Middle frontal gyrus (tissue), 1 donor: ENCODE measurements at regions not wholly inside any gene's neighbourhood (a gene's known extent, or its start where the extent isn't known, plus 50 kb on each side); places are given as distances from the start of the nearest gene placed in this dataset.
"Not testable (repeated sequence)": the region's sequence is repeated elsewhere in the genome, so short reads cannot be mapped to it uniquely, and the experiment has no call there.

Experiments
- DNase-seq: peaks from one replicate; pipeline ENCODE4 v3.0.0-alpha.2; 2015; ENCODE audit warnings: low spot score; ENCODE audit errors: extremely low spot score

DNA sequence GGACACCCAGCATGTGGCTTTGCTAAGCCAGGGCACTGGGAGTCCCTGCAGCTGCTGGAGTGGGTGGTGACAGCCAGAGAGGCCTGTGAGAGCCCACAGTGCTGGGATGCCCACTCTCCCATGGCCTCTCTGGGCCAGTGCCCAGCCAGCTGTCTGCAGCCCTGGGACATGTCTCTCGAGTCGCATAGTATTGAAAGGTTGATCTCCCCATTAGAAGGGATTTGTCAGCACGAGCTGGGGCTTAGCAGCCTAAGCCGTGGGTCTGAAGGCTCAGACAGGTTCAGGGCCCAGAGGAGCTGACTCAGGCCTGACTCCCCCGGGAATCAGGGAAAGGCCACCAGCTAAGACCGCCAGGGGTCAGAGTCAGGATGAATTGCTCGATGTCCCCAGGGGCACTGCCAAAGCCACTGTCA, 53.5 kb downstream of the FOXD2 start:
- DNase-seq: no peak

DNA sequence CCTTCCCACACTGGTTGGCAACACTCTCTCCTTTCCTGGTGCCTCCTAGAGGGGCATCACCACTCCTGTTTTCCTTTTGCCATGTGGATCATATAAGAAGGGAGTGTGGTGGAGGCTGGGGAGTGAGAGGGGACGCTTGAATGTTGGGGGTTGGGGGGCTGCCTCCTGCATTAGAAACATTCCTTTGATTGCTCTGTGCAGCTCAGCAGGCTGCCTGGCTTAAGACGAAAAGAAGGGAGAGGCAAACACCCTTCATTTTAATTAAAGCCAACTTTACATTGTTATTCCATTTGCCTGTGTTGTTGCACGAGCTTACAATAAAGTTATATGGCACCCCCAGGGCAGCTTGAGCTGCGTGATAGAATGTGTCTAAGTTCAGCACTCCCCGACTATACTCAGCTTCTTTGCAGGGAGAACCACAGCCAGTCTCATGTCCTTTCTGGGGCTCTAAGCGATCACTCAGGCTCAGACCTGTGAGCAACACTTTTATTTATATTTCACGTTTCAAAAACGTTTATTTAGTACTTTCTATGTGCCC, 57.4 kb downstream of the FOXD2 start:
- DNase-seq: no peak

DNA sequence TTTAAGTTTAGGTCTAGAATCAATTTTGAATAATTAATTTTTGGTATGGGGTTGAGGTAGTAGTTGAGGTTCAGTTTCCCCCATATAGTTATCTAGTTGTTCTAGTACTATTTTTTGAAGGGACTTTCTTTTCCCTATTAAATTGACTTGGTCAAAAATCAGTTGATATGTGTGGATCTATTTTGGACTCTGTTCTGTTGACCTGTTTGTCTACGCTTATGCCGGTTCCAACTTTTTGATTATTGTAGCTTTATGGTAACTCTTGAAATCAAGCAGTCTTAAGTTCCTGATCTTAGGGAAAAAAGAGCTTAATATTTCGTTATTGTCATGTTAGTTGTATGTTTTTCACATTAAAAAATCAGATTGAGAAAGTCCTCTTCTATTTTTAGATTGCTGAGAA, 60.7 kb downstream of the FOXD2 start:
- DNase-seq: no peak

DNA sequence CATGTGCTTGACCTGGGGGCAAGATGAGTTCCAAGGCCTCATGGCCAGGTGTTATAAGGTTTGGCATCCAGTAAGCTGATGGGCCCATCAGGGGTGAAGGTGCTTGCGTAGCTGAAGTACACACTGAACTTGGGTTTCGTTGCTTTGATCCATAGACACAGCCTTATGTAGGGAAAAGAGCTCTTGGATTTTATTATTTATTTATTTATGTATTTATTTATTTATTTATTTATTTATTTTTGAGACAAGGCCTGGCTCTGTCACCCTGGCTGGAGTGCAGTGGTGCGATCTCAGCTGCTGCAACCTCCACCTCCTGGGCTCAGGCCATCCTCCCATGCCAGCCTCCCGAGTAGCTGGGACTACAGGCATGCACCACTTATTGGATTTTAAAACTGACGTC, 63.2 kb downstream of the FOXD2 start:
- DNase-seq: no peak

DNA sequence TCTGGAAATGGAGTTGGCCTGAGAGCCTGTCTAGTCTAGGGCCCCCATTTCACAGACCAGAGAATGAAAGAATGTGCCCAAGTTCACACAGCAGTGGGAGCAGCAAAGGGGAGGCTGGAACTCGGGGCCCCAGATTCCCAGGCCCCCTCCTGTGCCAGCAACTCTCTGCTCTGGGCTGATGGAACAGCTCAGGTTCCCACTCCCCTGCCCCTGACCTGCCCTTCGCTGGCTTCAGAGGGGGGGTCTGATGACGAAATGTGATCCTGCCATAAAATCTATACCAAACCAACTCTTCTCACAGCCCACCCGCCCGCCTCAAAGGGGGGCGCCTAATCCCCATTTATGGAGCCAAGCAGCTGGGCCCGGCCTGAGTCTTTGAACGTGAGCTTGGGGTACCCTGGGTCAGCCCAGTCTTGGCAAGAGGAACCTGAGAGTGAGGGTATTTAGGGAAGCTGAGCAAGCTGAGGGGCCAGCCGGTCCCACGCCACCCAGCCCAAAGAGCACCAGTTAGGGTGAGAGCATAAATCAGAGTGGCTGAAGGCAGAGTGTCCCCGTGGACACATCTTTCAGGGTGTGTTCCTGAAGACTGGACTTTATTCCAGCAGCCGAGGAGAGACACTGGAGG, 65.0 kb downstream of the FOXD2 start:
- DNase-seq: no peak

DNA sequence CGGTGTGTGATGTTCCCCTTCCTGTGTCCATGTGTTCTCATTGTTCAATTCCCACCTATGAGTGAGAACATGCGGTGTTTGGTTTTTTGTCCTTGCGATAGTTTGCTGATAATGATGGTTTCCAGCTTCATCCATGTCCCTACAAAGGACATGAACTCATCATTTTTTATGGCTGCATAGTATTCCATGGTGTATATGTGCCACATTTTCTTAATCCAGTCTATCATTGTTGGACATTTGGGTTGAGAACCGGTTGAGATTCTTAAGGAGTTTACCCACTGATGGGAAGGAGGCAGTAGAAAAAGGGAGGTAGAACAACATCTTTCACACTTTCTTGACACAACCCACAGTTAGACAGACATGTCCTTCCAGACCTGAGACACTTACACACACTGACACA, 67.0 kb downstream of the FOXD2 start:
- not testable (repeated sequence) for DNase-seq

DNA sequence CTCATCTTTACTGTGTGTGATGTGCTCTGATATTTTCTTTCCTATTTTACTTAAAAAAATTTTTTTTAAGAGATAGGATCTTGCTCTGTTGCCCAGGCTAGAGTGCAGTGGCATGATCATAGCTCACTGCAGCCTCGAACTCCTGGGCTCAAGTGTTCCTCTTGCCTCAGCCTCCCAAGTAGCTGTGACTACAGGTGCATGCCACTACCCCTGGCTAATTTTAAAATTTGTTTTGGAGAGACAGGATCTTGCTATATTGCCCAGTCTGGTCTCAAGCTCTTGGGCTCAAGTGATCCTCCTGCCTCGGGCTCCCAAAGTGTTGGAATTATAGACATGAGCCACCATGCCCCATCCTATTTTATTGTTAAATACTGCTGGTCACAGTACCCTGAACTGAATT, 67.4 kb downstream of the FOXD2 start:
- no peak for DNase-seq

DNA sequence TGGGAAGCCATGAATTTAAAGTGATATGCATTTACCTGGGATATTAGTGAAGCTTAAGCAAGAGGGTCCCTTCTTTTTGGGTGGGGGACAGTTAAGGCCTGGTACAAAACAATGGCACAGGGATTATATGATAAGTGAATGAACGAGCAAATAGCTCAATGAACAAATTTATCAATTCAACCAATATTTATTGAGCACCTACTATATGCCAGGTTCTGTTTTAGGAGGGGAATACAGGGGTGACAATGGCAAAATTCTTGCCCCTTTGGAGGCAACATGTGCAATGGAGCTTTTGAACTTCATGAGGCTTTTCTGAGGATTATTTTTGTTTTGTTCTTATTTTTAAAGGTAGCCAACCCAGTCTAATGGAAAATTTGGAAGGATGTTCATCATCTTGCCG, 68.2 kb downstream of the FOXD2 start:
- DNase-seq: no peak

DNA sequence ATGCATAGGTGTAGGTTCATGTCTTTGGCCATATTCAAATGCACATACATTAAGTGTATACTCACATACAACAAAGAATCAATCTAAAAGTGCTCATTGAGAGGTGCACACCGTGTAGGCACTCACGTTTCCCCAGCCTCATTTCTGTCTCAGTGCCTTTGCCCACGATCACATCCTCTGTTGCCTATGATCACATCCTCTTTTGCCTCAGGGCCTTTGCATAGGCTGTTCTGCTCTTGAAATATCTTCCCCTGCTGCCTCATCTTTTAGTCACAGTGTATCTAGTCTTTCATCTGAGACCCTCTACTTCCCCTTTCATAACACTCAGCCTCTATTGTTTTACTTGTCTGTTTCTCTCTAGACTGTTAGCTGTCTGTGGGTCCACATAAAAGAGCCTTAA, 69.3 kb downstream of the FOXD2 start:
- no peak for DNase-seq

DNA sequence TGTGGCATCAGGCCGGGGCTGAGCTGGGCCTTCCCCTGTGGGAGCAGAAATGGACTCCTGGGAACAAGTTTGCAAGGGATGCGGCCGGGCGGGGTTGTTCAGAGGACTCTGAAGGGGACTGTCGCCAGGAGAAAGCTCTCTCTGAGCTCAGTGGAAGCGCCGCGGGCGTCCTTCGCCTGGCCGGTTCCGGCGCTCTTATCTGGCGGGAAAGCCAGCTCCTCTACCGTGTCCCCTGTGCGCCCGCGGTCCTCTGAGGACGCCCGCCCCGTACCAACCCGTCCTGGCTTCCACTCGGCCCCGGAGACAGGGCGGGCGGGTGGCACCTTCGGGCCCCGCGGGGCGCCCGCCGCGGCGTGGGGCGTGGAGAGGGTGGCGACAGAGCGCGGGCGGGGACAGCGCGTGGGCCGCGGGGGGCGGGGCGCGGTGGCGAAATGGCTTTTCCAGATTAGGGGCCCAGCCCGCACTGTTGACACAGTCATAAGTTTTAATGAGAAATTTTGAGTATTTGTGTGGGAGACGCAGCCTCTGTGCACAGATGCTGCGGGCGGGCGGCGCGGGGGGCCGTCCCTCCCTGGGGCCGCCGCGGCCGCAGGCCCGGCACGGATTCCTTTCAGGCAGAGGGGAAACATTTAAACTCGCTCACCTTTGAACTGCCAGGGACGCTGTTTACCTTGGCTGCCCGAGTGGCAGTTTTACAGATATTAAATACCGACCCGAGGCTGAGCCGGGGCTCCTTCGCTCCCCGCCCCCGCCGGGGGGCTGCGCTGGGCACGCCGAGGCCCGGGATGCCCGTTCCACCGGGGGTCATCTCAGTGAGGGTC, 70.2 kb downstream of the FOXD2 start:
- no peak for DNase-seq

DNA sequence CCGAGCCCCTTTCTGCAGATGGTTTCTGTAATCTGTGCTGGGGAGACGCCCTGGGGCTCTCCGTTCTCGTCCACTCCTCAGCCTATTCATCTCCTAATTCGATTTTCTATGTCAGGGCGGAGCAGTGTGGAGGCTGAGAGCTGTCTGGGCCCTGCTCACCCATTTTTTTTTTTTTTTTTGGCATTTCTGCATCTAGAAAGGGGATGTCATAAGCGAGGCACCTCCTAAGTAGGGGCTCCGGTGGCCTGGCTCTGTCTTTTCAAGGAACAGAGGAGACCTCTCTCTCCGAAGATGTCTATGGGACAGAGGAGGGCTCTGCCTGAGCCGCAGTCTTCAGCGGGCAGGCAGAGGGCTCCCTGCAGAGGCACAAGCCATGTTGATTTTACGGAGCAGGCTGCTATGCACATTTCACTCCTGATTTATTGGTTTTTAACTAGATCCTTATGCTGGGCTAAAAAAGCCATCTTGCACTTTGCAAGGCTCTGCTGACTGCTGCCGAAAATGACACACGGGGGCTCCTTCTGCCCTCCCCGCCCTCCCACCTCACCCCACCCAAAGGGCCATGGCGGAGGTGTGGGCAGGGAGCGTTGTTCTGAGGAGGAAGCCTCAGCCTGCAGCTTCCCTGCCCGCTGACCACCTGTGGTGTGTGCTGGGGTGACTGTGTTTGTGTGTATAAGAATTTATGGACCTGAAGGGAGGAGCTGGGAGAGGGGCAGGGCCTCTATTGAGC, 71.0 kb downstream of the FOXD2 start:
- no peak for DNase-seq

DNA sequence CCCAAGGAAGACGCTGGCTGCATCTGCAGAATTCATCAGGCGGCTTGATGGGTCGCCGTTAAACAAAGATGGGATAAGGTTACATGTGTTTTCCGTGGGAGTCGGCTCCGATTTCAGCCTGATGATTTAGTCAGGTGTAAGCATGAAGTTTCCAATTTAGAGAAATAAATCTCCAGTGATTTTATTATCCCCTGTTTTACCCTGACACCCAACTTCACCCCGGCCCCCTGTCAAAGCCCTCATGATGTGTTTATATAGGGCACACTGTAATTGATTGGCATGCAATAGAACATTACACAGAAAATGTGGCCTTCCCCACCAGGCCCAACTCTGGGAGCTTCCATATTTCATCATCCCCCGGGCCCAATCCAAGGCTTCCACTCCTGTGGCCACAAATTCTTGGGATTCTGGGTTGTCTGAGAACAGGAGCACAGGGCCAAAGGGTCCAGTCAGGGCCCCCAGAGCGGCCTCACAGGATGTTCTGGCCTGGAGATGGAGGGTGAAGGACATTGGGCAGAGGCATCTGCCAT, 72.5 kb downstream of the FOXD2 start:
- DNase-seq: no peak

DNA sequence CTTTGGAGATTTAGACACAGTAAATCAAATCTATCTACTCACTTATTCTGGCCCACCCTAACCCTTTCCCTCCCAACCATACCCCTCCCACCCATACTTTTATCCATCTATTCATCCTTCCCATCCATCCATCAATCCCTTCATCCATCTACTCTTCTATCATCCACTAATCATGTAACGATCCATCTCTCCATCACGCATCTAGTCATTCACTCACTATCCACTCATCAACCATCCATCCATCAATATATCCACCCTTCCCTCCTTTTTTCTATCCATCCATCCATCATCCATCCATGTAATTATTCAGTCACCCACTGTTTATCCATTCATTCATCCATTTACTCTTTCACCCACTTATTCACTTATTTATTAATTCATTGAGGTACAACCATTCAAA, 74.0 kb downstream of the FOXD2 start:
- no peak for DNase-seq

DNA sequence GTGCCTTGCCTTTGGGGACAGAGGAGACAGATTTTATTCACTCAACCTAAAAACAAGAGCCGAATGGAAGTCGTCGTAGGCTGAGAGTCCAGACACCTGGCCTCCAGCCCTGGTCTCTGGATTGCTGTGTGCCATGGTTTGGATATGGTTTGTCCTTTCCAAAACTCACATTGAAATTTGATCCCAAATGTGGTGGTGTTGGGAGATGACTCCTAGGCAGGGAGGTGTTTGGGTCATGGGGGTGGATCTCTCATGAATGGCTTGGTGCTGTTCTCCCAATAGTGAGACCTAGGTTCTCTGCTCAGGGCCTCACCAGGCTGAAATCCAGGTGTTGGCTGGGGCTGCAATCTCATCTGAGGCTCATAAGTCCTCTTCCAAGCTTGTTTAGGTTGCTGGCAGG, 75.5 kb downstream of the FOXD2 start:
- no peak for DNase-seq

DNA sequence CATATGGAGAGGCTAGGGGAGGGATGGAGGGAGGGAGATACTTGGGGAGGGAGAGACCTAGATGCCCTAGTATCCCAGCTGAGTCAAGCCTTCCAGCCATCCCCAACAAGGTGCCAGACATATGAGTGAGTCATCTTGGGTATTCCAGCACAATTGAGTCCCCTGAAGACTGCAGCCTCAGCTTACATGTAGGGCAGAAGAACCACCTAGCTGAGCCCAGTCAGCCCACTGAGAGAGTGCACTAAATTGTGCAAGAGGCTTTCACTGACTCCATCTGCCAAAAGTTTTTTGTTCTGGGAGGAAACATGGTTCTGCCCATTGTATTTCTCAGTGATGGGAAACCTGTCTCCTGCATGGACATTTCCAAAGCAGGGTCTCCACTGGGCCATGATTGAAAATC, 76.4 kb downstream of the FOXD2 start:
- DNase-seq: no peak

DNA sequence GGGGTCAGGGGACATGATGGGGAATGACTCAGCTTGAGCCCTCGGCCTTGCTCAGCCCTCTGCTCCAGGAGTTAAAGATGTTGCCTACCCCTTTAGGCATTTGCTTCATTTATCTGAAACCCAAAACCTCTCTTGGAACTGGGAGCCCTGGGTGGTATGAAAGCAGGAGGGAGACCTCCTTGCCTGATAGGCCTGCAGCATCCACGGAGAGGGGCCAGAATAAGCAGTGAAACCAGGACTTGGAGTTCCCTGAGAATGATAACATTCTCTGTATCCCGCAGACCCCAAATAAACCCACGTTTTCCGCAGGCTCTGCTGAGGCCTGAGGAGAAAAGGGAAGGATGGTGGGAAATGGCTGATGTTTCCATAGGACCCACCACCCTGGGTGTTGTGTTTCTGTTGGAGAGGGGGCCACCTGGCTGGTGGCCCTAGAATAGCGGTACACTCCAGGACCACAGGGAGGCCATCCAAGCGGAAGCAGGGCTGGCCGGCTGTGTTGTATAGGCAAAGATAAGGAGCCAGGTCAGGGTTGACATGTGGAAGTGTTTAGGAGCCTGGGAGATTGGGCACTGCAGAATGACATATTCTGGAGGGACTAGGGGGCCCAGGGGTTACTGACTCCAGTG, 77.4 kb downstream of the FOXD2 start:
- DNase-seq: no peak

DNA sequence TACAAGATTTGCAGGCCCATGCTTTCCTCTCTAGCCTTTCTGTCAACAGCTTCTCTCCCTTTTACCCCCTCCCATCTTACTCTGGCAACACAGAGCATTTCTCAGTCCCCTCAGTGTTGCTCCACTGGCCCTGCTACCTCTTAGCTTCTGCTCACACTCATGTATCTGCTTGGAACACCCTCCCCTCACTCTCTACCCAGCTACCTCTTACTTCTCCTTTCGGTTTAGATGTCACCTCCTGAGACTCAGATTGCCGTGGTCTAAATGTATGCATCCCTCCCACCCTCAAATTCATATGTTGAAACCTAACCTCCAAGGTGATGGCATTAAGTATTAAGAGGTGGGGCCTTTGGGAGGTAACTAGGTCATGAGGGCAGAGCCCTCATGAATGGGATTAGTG, 80.1 kb downstream of the FOXD2 start:
- no peak for DNase-seq

DNA sequence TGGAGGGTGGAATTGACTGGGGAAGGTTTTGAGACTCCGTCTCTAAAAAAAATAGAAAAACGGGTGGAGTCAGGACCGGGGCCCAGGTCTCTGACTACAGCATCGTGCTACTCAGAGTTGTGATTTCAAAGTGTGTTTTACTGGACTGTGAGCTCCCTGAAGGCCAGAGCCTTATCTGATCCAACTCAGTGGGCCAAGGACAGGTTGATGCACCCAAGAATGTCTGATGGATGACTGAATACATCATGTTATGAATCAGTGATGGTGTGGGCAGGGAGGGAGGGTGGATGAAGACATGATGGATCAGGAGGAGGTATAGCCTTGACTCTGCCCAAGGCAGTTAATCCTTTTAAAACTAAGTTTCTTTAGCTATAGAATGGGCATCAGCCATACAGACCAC, 81.6 kb downstream of the FOXD2 start:
- DNase-seq: no peak

DNA sequence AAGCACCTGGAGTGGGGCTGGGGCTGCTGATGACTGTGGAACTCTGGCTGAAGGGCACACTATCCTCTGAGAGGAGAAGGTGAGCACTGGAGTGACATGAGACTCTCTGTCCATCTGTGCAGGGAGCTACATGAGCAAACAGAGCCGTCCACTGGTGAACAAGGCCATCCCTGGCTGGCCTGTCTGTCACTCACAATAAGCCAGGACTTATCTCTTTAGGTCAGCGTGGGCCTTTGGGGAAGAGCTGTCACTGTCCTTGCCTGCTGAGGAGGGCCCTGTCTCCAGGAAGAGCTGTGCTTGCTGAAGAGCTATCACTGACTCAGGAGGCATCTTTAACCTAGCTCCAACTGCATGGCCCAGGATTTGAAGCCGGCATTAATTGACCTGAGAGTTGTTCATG, 82.1 kb downstream of the FOXD2 start:
- DNase-seq: no peak

DNA sequence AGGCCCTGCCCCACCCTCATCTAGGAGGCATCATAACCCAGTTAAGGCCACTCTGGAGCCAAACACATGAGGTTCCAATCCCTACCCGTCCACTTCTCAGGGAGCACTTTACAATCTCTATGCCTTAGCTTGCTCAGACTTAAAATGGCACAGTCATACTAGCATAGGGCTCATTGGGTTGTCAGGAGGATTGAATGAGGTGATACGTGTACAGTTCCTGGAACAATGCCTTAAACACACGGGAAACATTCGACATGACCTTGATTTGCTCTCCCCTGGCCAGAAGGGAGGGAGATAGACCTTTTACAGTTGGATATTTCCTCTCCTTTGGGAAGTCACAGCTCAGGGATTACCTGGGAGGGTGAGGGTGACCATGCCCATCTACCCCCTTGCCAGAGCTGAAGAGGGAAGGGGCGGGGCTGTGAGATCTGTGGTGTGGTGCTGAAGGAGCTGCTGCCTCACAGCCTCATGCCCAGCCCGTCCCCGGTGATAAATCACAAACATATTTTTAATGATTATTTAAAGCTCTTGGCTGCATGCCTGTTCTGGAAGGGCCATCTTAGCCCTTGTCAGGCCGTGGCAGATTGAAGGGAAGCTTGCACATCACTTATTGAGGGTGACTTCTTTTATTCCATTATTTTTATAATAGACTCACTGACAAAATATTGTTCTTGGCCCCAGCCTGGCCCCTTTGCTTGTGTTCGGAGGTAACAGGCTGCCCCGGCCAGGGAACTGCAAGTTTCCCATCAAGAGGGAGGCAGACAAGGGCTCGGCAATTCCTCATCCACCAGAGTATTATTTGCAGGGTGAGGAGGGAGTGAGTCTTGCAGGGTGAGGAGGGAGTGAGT, 83.4 kb downstream of the FOXD2 start:
- no peak for DNase-seq
